ENCODE measurements at regions not wholly inside any gene's neighbourhood (a gene's known extent, or its start where the extent isn't known, plus 50 kb on each side); places are given as distances from the start of the nearest gene placed in this dataset.

DNA sequence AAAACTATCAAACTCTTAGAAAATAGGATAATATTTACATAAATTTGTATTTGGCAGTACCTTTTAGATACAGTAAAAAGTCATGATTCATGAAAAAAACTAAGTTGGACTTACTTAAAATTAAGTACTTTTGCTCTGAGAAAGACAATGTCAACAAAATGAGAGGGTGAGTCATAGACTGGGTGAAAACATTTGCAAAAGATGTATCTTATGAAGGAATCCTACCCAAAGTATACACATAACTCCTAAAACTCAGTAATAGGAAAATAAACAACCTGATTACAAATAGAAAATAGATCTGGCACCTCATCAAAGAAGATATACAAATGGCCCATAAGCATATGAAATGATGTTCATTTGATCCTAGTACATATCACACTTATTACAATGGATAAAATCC, 1154.6 kb downstream of the JRKL start:
- TF ChIP-seq, protein P1, sequence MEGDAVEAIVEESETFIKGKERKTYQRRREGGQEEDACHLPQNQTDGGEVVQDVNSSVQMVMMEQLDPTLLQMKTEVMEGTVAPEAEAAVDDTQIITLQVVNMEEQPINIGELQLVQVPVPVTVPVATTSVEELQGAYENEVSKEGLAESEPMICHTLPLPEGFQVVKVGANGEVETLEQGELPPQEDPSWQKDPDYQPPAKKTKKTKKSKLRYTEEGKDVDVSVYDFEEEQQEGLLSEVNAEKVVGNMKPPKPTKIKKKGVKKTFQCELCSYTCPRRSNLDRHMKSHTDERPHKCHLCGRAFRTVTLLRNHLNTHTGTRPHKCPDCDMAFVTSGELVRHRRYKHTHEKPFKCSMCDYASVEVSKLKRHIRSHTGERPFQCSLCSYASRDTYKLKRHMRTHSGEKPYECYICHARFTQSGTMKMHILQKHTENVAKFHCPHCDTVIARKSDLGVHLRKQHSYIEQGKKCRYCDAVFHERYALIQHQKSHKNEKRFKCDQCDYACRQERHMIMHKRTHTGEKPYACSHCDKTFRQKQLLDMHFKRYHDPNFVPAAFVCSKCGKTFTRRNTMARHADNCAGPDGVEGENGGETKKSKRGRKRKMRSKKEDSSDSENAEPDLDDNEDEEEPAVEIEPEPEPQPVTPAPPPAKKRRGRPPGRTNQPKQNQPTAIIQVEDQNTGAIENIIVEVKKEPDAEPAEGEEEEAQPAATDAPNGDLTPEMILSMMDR (conservative IDR thresholded peaks at IDR 0.05; ENCODE audit: low read depth, low read length): no peak
- TF ChIP-seq EZH2 (IDR thresholded peaks at IDR 0.05; ENCODE audit: low read length, unreplicated experiment): no peak
